ENCODE measurements at regions not wholly inside any gene's neighbourhood (a gene's known extent, or its start where the extent isn't known, plus 50 kb on each side); places are given as distances from the start of the nearest gene placed in this dataset.

DNA sequence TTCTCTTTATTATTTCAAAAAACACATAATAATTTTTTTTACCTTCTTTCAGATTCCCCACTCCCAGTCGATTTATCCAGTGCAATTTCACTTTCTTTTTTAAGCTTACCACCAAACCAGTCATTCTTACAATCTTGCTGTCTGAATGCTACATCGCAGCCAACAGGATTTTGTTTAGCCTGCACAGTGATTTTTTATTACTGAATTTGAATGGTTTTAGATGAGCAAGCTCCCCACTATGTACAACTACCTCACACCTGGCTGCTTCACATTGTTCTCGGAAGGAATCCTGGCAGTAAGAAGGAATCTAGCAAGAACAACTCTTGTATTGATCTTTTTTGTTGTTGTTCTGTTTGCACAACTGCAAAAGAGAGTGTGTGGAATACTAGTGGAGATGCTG, 668.1 kb upstream of the WWC1 start:
- Histone ChIP-seq H3K9me2 (ENCODE audit: low read depth, low read length) (no peaks in the 10 kb centered on the region), H3K4me3 (ENCODE audit: low read depth, low read length, poor library complexity, severe bottlenecking) (no peak overlapping the region), H3K36me3 (ENCODE audit: insufficient read depth, low read length) (no peaks in the 10 kb centered on the region), H3K9me3 (ENCODE audit: low read length) (no peaks in the 10 kb centered on the region), H3F3A (ENCODE audit: insufficient read depth, low read length) (no peaks in the 10 kb centered on the region), H3K4me1 (ENCODE audit: insufficient read depth, low read length, severe bottlenecking) (no peaks in the 10 kb centered on the region), H3K79me2 (ENCODE audit: insufficient read depth, low read length) (no peaks in the 10 kb centered on the region), H3K9ac (ENCODE audit: low read length) (no peak overlapping the region), H3K27ac (ENCODE audit: low read depth, low read length, poor library complexity, severe bottlenecking) (no peak overlapping the region), H3K4me2 (ENCODE audit: low read length) (no peak overlapping the region), H4K20me1 (ENCODE audit: insufficient read depth, low read length) (no peaks in the 10 kb centered on the region), H2AFZ (ENCODE audit: low read length) (no peak overlapping the region), H3K27me3 (ENCODE audit: insufficient read depth, low read length) (no peaks in the 10 kb centered on the region)
- no peak for TF ChIP-seq EZH2 (IDR thresholded peaks at IDR 0.05; ENCODE audit: borderline replicate concordance, low read length)
- TF ChIP-seq, protein P1, sequence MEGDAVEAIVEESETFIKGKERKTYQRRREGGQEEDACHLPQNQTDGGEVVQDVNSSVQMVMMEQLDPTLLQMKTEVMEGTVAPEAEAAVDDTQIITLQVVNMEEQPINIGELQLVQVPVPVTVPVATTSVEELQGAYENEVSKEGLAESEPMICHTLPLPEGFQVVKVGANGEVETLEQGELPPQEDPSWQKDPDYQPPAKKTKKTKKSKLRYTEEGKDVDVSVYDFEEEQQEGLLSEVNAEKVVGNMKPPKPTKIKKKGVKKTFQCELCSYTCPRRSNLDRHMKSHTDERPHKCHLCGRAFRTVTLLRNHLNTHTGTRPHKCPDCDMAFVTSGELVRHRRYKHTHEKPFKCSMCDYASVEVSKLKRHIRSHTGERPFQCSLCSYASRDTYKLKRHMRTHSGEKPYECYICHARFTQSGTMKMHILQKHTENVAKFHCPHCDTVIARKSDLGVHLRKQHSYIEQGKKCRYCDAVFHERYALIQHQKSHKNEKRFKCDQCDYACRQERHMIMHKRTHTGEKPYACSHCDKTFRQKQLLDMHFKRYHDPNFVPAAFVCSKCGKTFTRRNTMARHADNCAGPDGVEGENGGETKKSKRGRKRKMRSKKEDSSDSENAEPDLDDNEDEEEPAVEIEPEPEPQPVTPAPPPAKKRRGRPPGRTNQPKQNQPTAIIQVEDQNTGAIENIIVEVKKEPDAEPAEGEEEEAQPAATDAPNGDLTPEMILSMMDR (IDR thresholded peaks at IDR 0.05; ENCODE audit: low read length) = no peak

DNA sequence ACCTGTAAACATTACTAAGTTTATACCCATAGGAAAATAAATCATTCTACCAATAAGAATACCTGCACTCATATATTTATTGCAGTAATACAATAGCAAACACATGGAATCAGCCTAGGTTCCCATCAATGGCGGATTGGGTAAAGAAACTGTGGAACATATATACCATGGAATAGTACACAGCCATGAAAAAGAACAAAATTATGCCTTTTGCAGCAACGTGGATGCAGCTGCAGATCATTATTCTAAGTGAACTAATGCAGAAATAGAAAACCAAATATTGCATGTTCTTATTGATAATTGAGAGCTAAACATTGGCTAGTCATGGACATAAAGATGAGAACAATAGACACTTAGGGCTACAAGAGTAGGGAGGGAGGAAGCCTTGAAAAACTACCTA, 667.4 kb upstream of the WWC1 start:
- Histone ChIP-seq H3K4me2 (ENCODE audit: low read length) (no peak overlapping the region), H3K9me3 (ENCODE audit: low read length) (no peaks in the 10 kb centered on the region), H3K4me1 (ENCODE audit: insufficient read depth, low read length, severe bottlenecking) (no peaks in the 10 kb centered on the region), H3K79me2 (ENCODE audit: insufficient read depth, low read length) (no peaks in the 10 kb centered on the region), H4K20me1 (ENCODE audit: insufficient read depth, low read length) (no peaks in the 10 kb centered on the region), H2AFZ (ENCODE audit: low read length) (no peak overlapping the region), H3K4me3 (ENCODE audit: low read depth, low read length, poor library complexity, severe bottlenecking) (no peak overlapping the region), H3K27me3 (ENCODE audit: insufficient read depth, low read length) (no peaks in the 10 kb centered on the region), H3K9ac (ENCODE audit: low read length) (no peak overlapping the region), H3K9me2 (ENCODE audit: low read depth, low read length) (no peaks in the 10 kb centered on the region), H3K27ac (ENCODE audit: low read depth, low read length, poor library complexity, severe bottlenecking) (no peak overlapping the region), H3K36me3 (ENCODE audit: insufficient read depth, low read length) (no peaks in the 10 kb centered on the region), H3F3A (ENCODE audit: insufficient read depth, low read length) (no peaks in the 10 kb centered on the region)
- TF ChIP-seq, protein P1 (IDR thresholded peaks at IDR 0.05; ENCODE audit: low read length) = no peak
- no peak for TF ChIP-seq EZH2 (IDR thresholded peaks at IDR 0.05; ENCODE audit: borderline replicate concordance, low read length)

DNA sequence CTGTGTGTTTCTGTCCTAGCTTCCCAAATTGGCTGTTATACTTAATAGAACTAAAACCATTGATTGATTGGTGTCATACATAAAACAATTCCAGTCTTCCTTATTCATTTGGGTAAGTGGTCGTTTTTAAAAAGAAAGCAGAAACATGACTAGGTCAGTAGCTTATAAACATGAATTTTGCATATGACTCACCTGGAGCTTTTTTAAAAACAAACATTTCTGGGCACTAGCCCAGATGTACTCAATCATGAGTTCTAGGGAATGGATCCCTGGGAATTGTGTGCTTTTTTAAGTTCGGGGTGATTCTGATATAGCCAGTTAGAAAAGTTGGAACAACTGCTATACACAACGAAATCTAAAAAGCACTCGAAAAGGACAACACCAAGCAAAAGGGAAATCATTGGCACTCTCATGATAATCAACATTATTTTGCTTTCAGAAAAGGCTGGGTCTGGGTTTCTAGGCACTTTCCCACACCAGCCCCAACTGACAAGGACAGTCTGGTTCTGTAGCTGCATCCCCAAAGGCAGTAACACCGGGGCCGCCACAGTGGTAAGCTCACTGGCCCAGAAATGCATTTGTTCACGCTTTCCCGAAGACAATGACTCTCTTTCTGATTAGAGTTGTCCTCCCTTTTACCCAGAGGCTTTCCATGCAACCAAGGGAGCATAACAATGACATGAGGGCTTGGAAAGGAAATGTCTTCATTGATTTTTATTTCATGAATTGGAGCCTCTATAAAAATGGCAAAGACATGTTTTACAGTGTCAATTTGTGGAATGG, 664.9 kb upstream of the WWC1 start:
- no peak overlapping the region for H3K9ac ChIP-seq (ENCODE audit: low read length)
- H3K4me2 ChIP-seq (ENCODE audit: low read length) = no peak overlapping the region

DNA sequence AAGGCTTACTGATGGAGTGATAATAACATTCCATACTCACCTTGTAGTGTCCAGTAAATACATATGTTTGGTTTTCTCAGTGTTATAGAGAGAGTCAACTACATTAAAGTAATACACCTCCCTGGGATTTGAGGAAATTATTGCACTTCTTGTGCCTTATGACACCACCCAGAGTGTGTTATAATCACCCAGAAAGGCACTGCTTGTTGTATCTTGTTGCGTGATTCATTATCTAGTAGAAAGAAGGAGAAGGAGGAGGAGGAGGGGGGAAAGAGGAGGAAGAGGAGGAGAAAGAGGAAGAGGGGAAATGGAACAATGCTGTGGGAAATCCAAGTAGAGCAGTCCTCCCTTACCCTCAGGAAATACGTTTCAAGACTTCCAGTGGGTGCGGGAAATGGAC, 661.8 kb upstream of the WWC1 start:
- Histone ChIP-seq H3K36me3 (ENCODE audit: insufficient read depth, low read length) (no peaks in the 10 kb centered on the region), H4K20me1 (ENCODE audit: insufficient read depth, low read length) (no peaks in the 10 kb centered on the region), H2AFZ (ENCODE audit: low read length) (no peak overlapping the region), H3K4me1 (ENCODE audit: insufficient read depth, low read length, severe bottlenecking) (no peaks in the 10 kb centered on the region), H3K27ac (ENCODE audit: low read depth, low read length, poor library complexity, severe bottlenecking) (no peak overlapping the region), H3K79me2 (ENCODE audit: insufficient read depth, low read length) (no peaks in the 10 kb centered on the region), H3K4me3 (ENCODE audit: low read depth, low read length, poor library complexity, severe bottlenecking) (no peak overlapping the region), H3K4me2 (ENCODE audit: low read length) (no peak overlapping the region), H3K9me3 (ENCODE audit: low read length) (no peaks in the 10 kb centered on the region), H3K9ac (ENCODE audit: low read length) (no peak overlapping the region), H3K9me2 (ENCODE audit: low read depth, low read length) (no peaks in the 10 kb centered on the region), H3F3A (ENCODE audit: insufficient read depth, low read length) (no peaks in the 10 kb centered on the region), H3K27me3 (ENCODE audit: insufficient read depth, low read length) (no peaks in the 10 kb centered on the region)
- TF ChIP-seq EZH2 (IDR thresholded peaks at IDR 0.05; ENCODE audit: borderline replicate concordance, low read length) = no peak
- TF ChIP-seq, protein P1 (IDR thresholded peaks at IDR 0.05; ENCODE audit: low read length) = no peak

More for the DNA sequence above, 664.9 kb upstream of the WWC1 start:
- no peak for TF ChIP-seq EZH2 (IDR thresholded peaks at IDR 0.05; ENCODE audit: borderline replicate concordance, low read length)
- H3K4me1 ChIP-seq (ENCODE audit: insufficient read depth, low read length, severe bottlenecking) = no peaks in the 10 kb centered on the region
- H3K36me3 ChIP-seq (ENCODE audit: insufficient read depth, low read length) = no peaks in the 10 kb centered on the region
- H3K27ac ChIP-seq (ENCODE audit: low read depth, low read length, poor library complexity, severe bottlenecking) = no peak overlapping the region
- H2AFZ ChIP-seq (ENCODE audit: low read length) = no peak overlapping the region
- no peak overlapping the region for H3K4me3 ChIP-seq (ENCODE audit: low read depth, low read length, poor library complexity, severe bottlenecking)
- H4K20me1 ChIP-seq (ENCODE audit: insufficient read depth, low read length) = no peaks in the 10 kb centered on the region
- no peaks in the 10 kb centered on the region for H3K9me2 ChIP-seq (ENCODE audit: low read depth, low read length)
- H3K9me3 ChIP-seq (ENCODE audit: low read length) = no peaks in the 10 kb centered on the region
- H3K27me3 ChIP-seq (ENCODE audit: insufficient read depth, low read length) = no peaks in the 10 kb centered on the region
- H3K79me2 ChIP-seq (ENCODE audit: insufficient read depth, low read length) = no peaks in the 10 kb centered on the region
- H3F3A ChIP-seq (ENCODE audit: insufficient read depth, low read length) = no peaks in the 10 kb centered on the region
